Tibial nerve (tissue), 4 donors: ENCODE measurements at regions not wholly inside any gene's neighbourhood (a gene's known extent, or its start where the extent isn't known, plus 50 kb on each side); places are given as distances from the start of the nearest gene placed in this dataset.

ENCODE experiments used
- EP300 ChIP-seq, 2 donors: sonication (generic); formaldehyde crosslinking; IDR thresholded peaks; one replicate each; pipeline ENCODE4 v1.6.1; 2017; ENCODE audit warnings: antibody characterized with exemption in 2 of 2, mild to moderate bottlenecking in 1 of 2
- POLR2A ChIP-seq, 2 donors: fragments of 450-650 bp; IDR thresholded peaks; one replicate each; pipeline ENCODE4 v1.6.1; 2017; ENCODE audit warnings: antibody characterized with exemption in 2 of 2, mild to moderate bottlenecking in 2 of 2, moderate library complexity in 2 of 2
- TF ChIP-seq, protein P1 (sequence below), 5 experiments: fragments of 200-600 bp in 3 of 5; fragments of 450-650 bp in 2 of 5; sonication (generic) in 3 of 5; IDR thresholded peaks; one replicate each; pipeline ENCODE4 v1.5.1; 2016 to 2019; ENCODE audit warnings: antibody characterized with exemption in 5 of 5, mild to moderate bottlenecking in 3 of 5, moderate library complexity in 2 of 5

DNA sequence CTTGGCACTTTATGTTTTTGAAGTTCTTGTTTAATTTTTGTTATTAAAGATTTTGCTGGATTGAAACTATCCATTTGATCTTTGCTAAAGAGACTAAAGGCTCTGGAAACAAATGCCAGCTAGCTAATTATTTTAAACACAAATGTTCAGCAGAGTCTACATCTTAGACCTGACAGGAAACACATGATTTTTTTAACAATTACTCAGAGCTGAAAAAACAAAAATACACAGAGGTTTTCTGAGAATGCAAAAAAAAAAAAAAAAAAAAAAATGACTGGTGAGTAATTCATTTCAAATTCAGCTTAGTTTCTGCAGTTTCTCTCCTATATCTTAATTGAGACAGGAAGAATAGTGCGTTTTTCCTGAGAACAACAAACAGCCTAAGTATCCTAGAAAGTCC, 448.0 kb downstream of the TENT5A start:
- TF ChIP-seq, protein P1, sequence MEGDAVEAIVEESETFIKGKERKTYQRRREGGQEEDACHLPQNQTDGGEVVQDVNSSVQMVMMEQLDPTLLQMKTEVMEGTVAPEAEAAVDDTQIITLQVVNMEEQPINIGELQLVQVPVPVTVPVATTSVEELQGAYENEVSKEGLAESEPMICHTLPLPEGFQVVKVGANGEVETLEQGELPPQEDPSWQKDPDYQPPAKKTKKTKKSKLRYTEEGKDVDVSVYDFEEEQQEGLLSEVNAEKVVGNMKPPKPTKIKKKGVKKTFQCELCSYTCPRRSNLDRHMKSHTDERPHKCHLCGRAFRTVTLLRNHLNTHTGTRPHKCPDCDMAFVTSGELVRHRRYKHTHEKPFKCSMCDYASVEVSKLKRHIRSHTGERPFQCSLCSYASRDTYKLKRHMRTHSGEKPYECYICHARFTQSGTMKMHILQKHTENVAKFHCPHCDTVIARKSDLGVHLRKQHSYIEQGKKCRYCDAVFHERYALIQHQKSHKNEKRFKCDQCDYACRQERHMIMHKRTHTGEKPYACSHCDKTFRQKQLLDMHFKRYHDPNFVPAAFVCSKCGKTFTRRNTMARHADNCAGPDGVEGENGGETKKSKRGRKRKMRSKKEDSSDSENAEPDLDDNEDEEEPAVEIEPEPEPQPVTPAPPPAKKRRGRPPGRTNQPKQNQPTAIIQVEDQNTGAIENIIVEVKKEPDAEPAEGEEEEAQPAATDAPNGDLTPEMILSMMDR (IDR thresholded peaks at IDR 0.05): no peak
- TF ChIP-seq EP300 (IDR thresholded peaks at IDR 0.05): no peak
- TF ChIP-seq POLR2A (IDR thresholded peaks at IDR 0.05): no peak
